Transverse colon (tissue), 4 donors: ENCODE measurements at regions not wholly inside any gene's neighbourhood (a gene's known extent, or its start where the extent isn't known, plus 50 kb on each side); places are given as distances from the start of the nearest gene placed in this dataset.

ENCODE experiments used
- DNase-seq: peaks from one replicate; pipeline ENCODE4 v3.0.0-alpha.2; 2019
- H3K27ac ChIP-seq, 4 donors: fragments of 200-600 bp; sonication (generic); 2 replicates each; pipeline ENCODE4 v1.5.1; 2016 to 2018; ENCODE audit warnings: inconsistent platforms in 4 of 4
- H3K27me3 ChIP-seq: fragments of 200-600 bp; sonication (generic); 2 replicates; pipeline ENCODE4 v1.5.1; 2017; ENCODE audit warnings: inconsistent platforms
- H3K36me3 ChIP-seq, 4 donors: fragments of 200-600 bp; sonication (generic); 2 replicates each; pipeline ENCODE4 v1.5.1; 2017 to 2019; ENCODE audit warnings: inconsistent platforms in 4 of 4
- H3K4me1 ChIP-seq, 4 donors: fragments of 200-600 bp; sonication (generic); 2 replicates each; pipeline ENCODE4 v1.5.1; 2017 to 2020; ENCODE audit warnings: inconsistent platforms in 4 of 4
- H3K4me3 ChIP-seq, 4 donors: fragments of 200-600 bp; sonication (generic); 1 replicate in 1 of 4; 2 replicates in 3 of 4; pipeline versions ENCODE4 v1.5.1 to v1.6.1; 2017 to 2019; ENCODE audit warnings: inconsistent platforms in 4 of 4
- H3K9me3 ChIP-seq, 2 donors: fragments of 200-600 bp; sonication (generic); 2 replicates each; pipeline ENCODE4 v1.5.1; 2017 to 2019; ENCODE audit warnings: inconsistent platforms in 2 of 2
- CTCF ChIP-seq, 5 experiments: fragments of 200-600 bp in 3 of 5; fragments of 450-650 bp in 2 of 5; sonication (generic) in 3 of 5; IDR thresholded peaks; 1 replicate in 2 of 5; 2 replicates in 3 of 5; pipeline ENCODE4 v1.5.1; 2016 to 2017; ENCODE audit warnings: antibody characterized with exemption in 5 of 5, inconsistent platforms in 3 of 5, mild to moderate bottlenecking in 2 of 5, moderate library complexity in 1 of 5
- EP300 ChIP-seq: sonication (generic); formaldehyde crosslinking; IDR thresholded peaks from one replicate; pipeline ENCODE4 v1.6.1; 2017; ENCODE audit warnings: antibody characterized with exemption, low read depth
- POLR2A ChIP-seq: fragments of 450-650 bp; IDR thresholded peaks from one replicate; pipeline ENCODE4 v1.6.1; 2016; ENCODE audit warnings: antibody characterized with exemption, mild to moderate bottlenecking, moderate library complexity
- POLR2AphosphoS5 ChIP-seq, 3 donors: sonication (generic); formaldehyde crosslinking; IDR thresholded peaks; one replicate each; pipeline ENCODE4 v1.6.1; 2016; ENCODE audit warnings: antibody characterized with exemption in 3 of 3
- WGBS, 2 donors: methylation state at CpG; one replicate each; pipeline ENCODE4 v1.1.5; 2018; ENCODE audit warnings: low coverage in 1 of 2; 5-methylcytosine and 5-hydroxymethylcytosine counted together
- in situ Hi-C, 4 donors: fragments of 200-750 bp; cut with MboI; loops; one replicate each; pipeline versions ENCODE4 v1.15.0 to v1.15.1; 2017; ENCODE audit warnings: low sequenced_read_pairs in 3 of 4, low pct_ligation_motif_present in 1 of 4, low pct_unique_long_range_greater_than_20kb in 1 of 4
- intact Hi-C: fragments of 100-400 bp; cut with DNase I; formaldehyde crosslinking; loops from one replicate; pipeline ENCODE4 v1.15.1; 2023; ENCODE audit warnings: low total_unique reads

- no peaks in the 10 kb centered on the region for H3K27me3 ChIP-seq
- H3K36me3 ChIP-seq: no peaks in the 10 kb centered on the region
- DNase-seq: no peak
- no peak for TF ChIP-seq POLR2A
- no peaks in the 10 kb centered on the region for H3K4me1 ChIP-seq
- no peaks in the 10 kb centered on the region for H3K9me3 ChIP-seq
- intact Hi-C loops (no loop called here), in situ Hi-C loops (no loop called here)
- 75 to 89% methylated on average over 2 of the region's 2 CpGs for WGBS, 2 donors
- no peak overlapping the region for H3K27ac ChIP-seq
- H3K4me3 ChIP-seq: no peak overlapping the region
Measured at GRCh38 chr7:110417611-110418010, 673.3 kb upstream of the LRRN3 start.

- Histone ChIP-seq H3K27me3 (no peaks in the 10 kb centered on the region), H3K36me3 (no peaks in the 10 kb centered on the region), H3K27ac (no peak overlapping the region), H3K9me3 (no peaks in the 10 kb centered on the region), H3K4me3 (no peak overlapping the region), H3K4me1 (no peaks in the 10 kb centered on the region)
- TF ChIP-seq POLR2A: no peak
- TF ChIP-seq POLR2AphosphoS5 (IDR thresholded peaks at IDR 0.05): no peak
- TF ChIP-seq CTCF (IDR thresholded peaks at IDR 0.05): no peak
- TF ChIP-seq EP300: no peak
- no peak for DNase-seq
- intact Hi-C loops: no loop called here
- in situ Hi-C loops: no loop called here
- WGBS, 2 donors: 57 to 70% methylated on average over 2 of the region's 2 CpGs
Measured at GRCh38 chr7:110418659-110419280, 672.2 kb upstream of the LRRN3 start.

GRCh38 chr7:110420788-110421187 is 670.1 kb upstream of the LRRN3 start:
- H3K9me3 ChIP-seq: no peaks in the 10 kb centered on the region
- intact Hi-C loops (no loop called here), in situ Hi-C loops (no loop called here)
- TF ChIP-seq POLR2A (no peak), POLR2AphosphoS5 (IDR thresholded peaks at IDR 0.05) (no peak), EP300 (no peak), CTCF (IDR thresholded peaks at IDR 0.05) (no peak)
- no peaks in the 10 kb centered on the region for H3K36me3 ChIP-seq
- DNase-seq: no peak
- no peak overlapping the region for H3K27ac ChIP-seq
- H3K4me3 ChIP-seq: no peak overlapping the region
- 76 to 80% methylated on average over 1 of the region's 1 CpG for WGBS, 2 donors
- H3K27me3 ChIP-seq: no peaks in the 10 kb centered on the region
- H3K4me1 ChIP-seq: no peaks in the 10 kb centered on the region

GRCh38 chr7:110421490-110422241 is 669.3 kb upstream of the LRRN3 start:
- Histone ChIP-seq H3K27ac (no peak overlapping the region), H3K4me1 (no peaks in the 10 kb centered on the region), H3K27me3 (no peaks in the 10 kb centered on the region), H3K4me3 (no peak overlapping the region), H3K9me3 (no peaks in the 10 kb centered on the region), H3K36me3 (no peaks in the 10 kb centered on the region)
- no peak for DNase-seq
- intact Hi-C loops: no loop called here
- in situ Hi-C loops: no loop called here
- TF ChIP-seq EP300: no peak
- TF ChIP-seq POLR2A: no peak
- TF ChIP-seq POLR2AphosphoS5 (IDR thresholded peaks at IDR 0.05): no peak
- TF ChIP-seq CTCF (IDR thresholded peaks at IDR 0.05): no peak
- WGBS, 2 donors: 66 to 83% methylated on average over 5 of the region's 5 CpGs
